ENCODE measurements at regions not wholly inside any gene's neighbourhood (a gene's known extent, or its start where the extent isn't known, plus 50 kb on each side); places are given as distances from the start of the nearest gene placed in this dataset.

DNA sequence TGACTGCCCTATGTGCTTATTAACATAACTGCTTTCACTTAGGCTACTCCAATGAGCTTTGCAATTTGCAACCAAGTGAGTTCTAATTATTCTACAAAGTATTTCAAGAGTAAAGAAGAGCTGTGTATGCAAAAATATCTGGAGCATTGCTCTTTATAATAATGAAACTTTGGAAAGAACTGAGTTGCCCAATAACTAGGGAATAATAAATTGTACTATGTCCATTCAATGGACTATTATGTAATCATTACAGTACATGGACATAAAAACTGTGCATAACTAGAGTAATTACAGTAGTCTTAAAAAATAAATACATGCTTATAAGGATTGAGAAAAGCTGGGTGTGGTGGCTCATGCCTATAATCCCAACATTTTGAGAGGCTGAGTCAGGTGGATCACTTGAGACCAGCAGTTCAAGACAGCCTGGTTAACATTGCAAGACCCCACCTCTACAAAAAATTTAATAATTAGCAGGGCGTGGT lies 70.3 kb upstream of the JAK1 start:
- TF ChIP-seq CTCF (conservative IDR thresholded peaks at IDR 0.05; ENCODE audit: low read depth, low read length) (no peak), EZH2 (IDR thresholded peaks at IDR 0.05; ENCODE audit: low read length, unreplicated experiment) (no peak), EZH2phosphoT487 (IDR thresholded peaks at IDR 0.05; ENCODE audit: borderline replicate concordance, low read length) (no peak)

All from PC-3 (cell line).